WTC11 (cell line): ENCODE measurements at regions not wholly inside any gene's neighbourhood (a gene's known extent, or its start where the extent isn't known, plus 50 kb on each side); places are given as distances from the start of the nearest gene placed in this dataset.

Source experiments
- ATAC-seq: fragments of 200-7000 bp; cut with Tn5 transposase; 2 replicates; pipeline ENCODE4 v1.10.0; 2021; ENCODE audit warnings: mild to moderate bottlenecking, moderate library complexity
- CTCF ChIA-PET: fragments of 300-600 bp; sonication (Branson Sonifier 250); formaldehyde crosslinking; loops from one replicate; lab custom pipeline; 2021; ENCODE audit warnings: antibody characterized with exemption; lab: Charles Lee
- POLR2A ChIA-PET: fragments of 350-600 bp; sonication (Branson Sonifier 250); formaldehyde crosslinking; loops from one replicate; lab custom pipeline; 2021; ENCODE audit warnings: antibody characterized with exemption; lab: Charles Lee
- DNase-seq: peaks from one replicate; pipeline ENCODE4 v3.0.0; 2021; ENCODE audit warnings: low spot score
- H3K27ac Mint-ChIP-seq: 2 replicates; pipeline ENCODE4 v1.8.0; 2021; ENCODE audit warnings: mixed read lengths
- H3K27me3 Mint-ChIP-seq: 2 replicates; pipeline ENCODE4 v1.8.0; 2021; ENCODE audit warnings: low read depth, mild to moderate bottlenecking, moderate library complexity, mixed read lengths
- H3K36me3 Mint-ChIP-seq: 2 replicates; pipeline ENCODE4 v1.8.0; 2021; ENCODE audit warnings: mixed read lengths
- H3K4me1 Mint-ChIP-seq: 2 replicates; pipeline ENCODE4 v1.8.0; 2022; ENCODE audit warnings: mixed read lengths
- H3K4me3 Mint-ChIP-seq: 2 replicates; pipeline ENCODE4 v1.8.0; 2021; ENCODE audit warnings: mild to moderate bottlenecking, moderate library complexity, mixed read lengths
- H3K9me3 Mint-ChIP-seq: 2 replicates; pipeline ENCODE4 v1.8.0; 2021; ENCODE audit warnings: mixed read lengths
- ATF1 ChIP-seq: sonication (generic); formaldehyde crosslinking; IDR thresholded peaks from 2 replicates; pipeline ENCODE4 v1.8.1; 2023; ENCODE audit warnings: mild to moderate bottlenecking, moderate library complexity, missing genetic modification reagents
- CDX4 ChIP-seq: fragments of 250-450 bp; sonication (Bioruptor Pico); IDR thresholded peaks from 2 replicates; pipeline ENCODE4 v1.9.0; 2021; ENCODE audit warnings: moderate library complexity, mild to moderate bottlenecking, inconsistent platforms, borderline replicate concordance
- CREB1 ChIP-seq: sonication (generic); formaldehyde crosslinking; IDR thresholded peaks from 2 replicates; pipeline ENCODE4 v1.8.0; 2023; ENCODE audit warnings: mild to moderate bottlenecking, missing genetic modification reagents
- E2F1 ChIP-seq: sonication (generic); formaldehyde crosslinking; IDR thresholded peaks from 2 replicates; pipeline ENCODE4 v1.8.0; 2022; ENCODE audit warnings: mild to moderate bottlenecking, missing genetic modification reagents
- ESRRA ChIP-seq: sonication (generic); formaldehyde crosslinking; IDR thresholded peaks from 2 replicates; pipeline ENCODE4 v1.8.1; 2022; ENCODE audit warnings: mild to moderate bottlenecking, missing genetic modification reagents, borderline replicate concordance
- GRHL2 ChIP-seq: fragments of 250-450 bp; sonication (Bioruptor Pico); IDR thresholded peaks from 2 replicates; pipeline ENCODE4 v1.8.0; 2022; ENCODE audit warnings: mild to moderate bottlenecking, moderate library complexity; ENCODE audit not compliant: insufficient replicate concordance, severe bottlenecking
- PRRX2 ChIP-seq: fragments of 250-450 bp; sonication (Bioruptor Pico); IDR thresholded peaks from 2 replicates; pipeline ENCODE4 v1.8.0; 2021; ENCODE audit warnings: mild to moderate bottlenecking
- SMAD4 ChIP-seq: sonication (generic); formaldehyde crosslinking; IDR thresholded peaks from 2 replicates; pipeline ENCODE4 v1.8.0; 2022; ENCODE audit warnings: mild to moderate bottlenecking, missing genetic modification reagents
- SP1 ChIP-seq: sonication (generic); formaldehyde crosslinking; conservative IDR thresholded peaks from 2 replicates; pipeline ENCODE4 v1.8.1; 2022; ENCODE audit warnings: missing genetic modification reagents
- TEAD4 ChIP-seq: sonication (generic); formaldehyde crosslinking; IDR thresholded peaks from 2 replicates; pipeline ENCODE4 v1.8.0; 2022; ENCODE audit warnings: mild to moderate bottlenecking, missing genetic modification reagents
- ZNF396 ChIP-seq: fragments of 250-450 bp; sonication (Bioruptor Pico); IDR thresholded peaks from 2 replicates; pipeline ENCODE4 v1.8.0; 2021; ENCODE audit warnings: mild to moderate bottlenecking, moderate library complexity, borderline replicate concordance
- ZNF532 ChIP-seq: fragments of 250-450 bp; sonication (Bioruptor Pico); IDR thresholded peaks from 2 replicates; pipeline ENCODE4 v1.9.0; 2021; ENCODE audit warnings: mild to moderate bottlenecking, borderline replicate concordance
- ZSCAN18 ChIP-seq: fragments of 250-450 bp; sonication (Bioruptor Pico); IDR thresholded peaks from 2 replicates; pipeline ENCODE4 v2.1.2; 2022; ENCODE audit warnings: mild to moderate bottlenecking, moderate library complexity
- TF ChIP-seq, protein P1 (sequence below): sonication (generic); formaldehyde crosslinking; IDR thresholded peaks from 2 replicates; pipeline ENCODE4 v1.8.1; 2022; ENCODE audit warnings: low read depth, missing genetic modification reagents, borderline replicate concordance
- TF ChIP-seq, protein P2 (sequence below): fragments of 250-450 bp; sonication (Bioruptor Pico); IDR thresholded peaks from 2 replicates; pipeline ENCODE4 v1.9.0; 2021; ENCODE audit warnings: mild to moderate bottlenecking
- TF ChIP-seq, protein P3 (sequence below): sonication (generic); formaldehyde crosslinking; IDR thresholded peaks from 2 replicates; pipeline ENCODE4 v1.8.1; 2023; ENCODE audit warnings: mild to moderate bottlenecking, missing genetic modification reagents, borderline replicate concordance

DNA sequence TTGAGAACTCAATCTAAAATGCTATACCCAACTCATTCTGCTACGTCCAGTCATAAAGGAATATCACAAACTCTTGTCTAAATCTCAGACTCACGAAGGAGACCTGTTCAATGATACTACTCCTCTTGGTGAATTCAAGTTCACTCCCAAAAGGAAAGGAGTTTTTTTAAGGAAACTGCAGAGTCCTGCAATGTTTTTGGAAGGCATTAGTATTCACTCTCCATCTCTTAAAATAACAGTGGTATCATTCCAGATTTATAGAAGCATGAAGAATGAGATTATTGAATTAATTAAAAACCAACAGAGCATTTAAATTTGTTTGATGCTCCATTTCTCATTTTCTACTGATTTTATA is 73.4 kb downstream of the FOXD1 start (continued):
- TF ChIP-seq ZNF532 (CRISPR knock-in tag) = no peak
- no peak for TF ChIP-seq ZSCAN18 (CRISPR knock-in tag)
- no peak for TF ChIP-seq E2F1 (CRISPR knock-in tag)
- TF ChIP-seq PRRX2 (CRISPR knock-in tag) = no peak
- TF ChIP-seq TEAD4 (CRISPR knock-in tag) = no peak
- TF ChIP-seq, protein P1, sequence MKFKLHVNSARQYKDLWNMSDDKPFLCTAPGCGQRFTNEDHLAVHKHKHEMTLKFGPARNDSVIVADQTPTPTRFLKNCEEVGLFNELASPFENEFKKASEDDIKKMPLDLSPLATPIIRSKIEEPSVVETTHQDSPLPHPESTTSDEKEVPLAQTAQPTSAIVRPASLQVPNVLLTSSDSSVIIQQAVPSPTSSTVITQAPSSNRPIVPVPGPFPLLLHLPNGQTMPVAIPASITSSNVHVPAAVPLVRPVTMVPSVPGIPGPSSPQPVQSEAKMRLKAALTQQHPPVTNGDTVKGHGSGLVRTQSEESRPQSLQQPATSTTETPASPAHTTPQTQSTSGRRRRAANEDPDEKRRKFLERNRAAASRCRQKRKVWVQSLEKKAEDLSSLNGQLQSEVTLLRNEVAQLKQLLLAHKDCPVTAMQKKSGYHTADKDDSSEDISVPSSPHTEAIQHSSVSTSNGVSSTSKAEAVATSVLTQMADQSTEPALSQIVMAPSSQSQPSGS (CRISPR knock-in tag) = no peak
- TF ChIP-seq, protein P2, sequence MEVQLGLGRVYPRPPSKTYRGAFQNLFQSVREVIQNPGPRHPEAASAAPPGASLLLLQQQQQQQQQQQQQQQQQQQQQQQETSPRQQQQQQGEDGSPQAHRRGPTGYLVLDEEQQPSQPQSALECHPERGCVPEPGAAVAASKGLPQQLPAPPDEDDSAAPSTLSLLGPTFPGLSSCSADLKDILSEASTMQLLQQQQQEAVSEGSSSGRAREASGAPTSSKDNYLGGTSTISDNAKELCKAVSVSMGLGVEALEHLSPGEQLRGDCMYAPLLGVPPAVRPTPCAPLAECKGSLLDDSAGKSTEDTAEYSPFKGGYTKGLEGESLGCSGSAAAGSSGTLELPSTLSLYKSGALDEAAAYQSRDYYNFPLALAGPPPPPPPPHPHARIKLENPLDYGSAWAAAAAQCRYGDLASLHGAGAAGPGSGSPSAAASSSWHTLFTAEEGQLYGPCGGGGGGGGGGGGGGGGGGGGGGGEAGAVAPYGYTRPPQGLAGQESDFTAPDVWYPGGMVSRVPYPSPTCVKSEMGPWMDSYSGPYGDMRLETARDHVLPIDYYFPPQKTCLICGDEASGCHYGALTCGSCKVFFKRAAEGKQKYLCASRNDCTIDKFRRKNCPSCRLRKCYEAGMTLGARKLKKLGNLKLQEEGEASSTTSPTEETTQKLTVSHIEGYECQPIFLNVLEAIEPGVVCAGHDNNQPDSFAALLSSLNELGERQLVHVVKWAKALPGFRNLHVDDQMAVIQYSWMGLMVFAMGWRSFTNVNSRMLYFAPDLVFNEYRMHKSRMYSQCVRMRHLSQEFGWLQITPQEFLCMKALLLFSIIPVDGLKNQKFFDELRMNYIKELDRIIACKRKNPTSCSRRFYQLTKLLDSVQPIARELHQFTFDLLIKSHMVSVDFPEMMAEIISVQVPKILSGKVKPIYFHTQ (CRISPR knock-in tag) = no peak
- TF ChIP-seq, protein P3, sequence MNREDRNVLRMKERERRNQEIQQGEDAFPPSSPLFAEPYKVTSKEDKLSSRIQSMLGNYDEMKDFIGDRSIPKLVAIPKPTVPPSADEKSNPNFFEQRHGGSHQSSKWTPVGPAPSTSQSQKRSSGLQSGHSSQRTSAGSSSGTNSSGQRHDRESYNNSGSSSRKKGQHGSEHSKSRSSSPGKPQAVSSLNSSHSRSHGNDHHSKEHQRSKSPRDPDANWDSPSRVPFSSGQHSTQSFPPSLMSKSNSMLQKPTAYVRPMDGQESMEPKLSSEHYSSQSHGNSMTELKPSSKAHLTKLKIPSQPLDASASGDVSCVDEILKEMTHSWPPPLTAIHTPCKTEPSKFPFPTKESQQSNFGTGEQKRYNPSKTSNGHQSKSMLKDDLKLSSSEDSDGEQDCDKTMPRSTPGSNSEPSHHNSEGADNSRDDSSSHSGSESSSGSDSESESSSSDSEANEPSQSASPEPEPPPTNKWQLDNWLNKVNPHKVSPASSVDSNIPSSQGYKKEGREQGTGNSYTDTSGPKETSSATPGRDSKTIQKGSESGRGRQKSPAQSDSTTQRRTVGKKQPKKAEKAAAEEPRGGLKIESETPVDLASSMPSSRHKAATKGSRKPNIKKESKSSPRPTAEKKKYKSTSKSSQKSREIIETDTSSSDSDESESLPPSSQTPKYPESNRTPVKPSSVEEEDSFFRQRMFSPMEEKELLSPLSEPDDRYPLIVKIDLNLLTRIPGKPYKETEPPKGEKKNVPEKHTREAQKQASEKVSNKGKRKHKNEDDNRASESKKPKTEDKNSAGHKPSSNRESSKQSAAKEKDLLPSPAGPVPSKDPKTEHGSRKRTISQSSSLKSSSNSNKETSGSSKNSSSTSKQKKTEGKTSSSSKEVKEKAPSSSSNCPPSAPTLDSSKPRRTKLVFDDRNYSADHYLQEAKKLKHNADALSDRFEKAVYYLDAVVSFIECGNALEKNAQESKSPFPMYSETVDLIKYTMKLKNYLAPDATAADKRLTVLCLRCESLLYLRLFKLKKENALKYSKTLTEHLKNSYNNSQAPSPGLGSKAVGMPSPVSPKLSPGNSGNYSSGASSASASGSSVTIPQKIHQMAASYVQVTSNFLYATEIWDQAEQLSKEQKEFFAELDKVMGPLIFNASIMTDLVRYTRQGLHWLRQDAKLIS (CRISPR knock-in tag) = no peak

DNA sequence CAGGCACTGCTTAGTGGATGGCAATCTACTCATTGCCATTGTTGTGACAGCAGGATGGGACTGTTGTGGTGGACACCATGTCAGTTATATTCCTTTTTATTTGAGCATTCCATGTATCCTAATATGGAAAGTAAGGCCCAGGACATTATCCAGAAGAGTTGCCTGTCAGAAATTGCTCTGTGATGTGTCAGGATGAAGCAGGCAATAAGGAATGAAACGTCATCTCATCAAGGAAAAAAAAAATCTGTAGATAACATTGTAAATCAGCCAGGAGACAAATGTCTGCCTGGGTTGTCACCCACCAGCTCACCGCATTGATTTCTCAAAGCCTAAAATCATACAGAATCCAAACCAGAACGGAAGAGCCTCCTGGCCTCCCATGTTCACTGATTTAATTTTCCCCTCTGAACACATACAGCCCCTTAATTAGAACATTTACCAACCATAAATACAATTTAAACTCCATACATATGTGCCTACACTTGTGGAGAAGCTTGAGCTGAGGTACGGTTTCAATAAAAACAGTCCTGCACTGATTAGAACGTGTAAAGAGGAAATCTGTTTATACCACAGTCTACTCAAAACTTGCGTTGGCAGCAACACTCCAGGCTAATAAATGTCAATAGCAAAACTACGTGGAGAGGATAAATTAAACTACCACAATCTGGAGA is 73.9 kb downstream of the FOXD1 start:
- POLR2A ChIA-PET = interaction anchor here (1.2 kb wide), 1 partner anchor 13 kb away, joined by 3 read pairs; no protein-coding TSS in a partner anchor
- no peak overlapping the region for H3K4me3 Mint-ChIP-seq
- DNase-seq = no peak
- TF ChIP-seq ESRRA = no peak
- no peak for TF ChIP-seq GRHL2
- no peak for TF ChIP-seq ATF1 (CRISPR knock-in tag)
- no peak for TF ChIP-seq ZNF396 (CRISPR knock-in tag)
- TF ChIP-seq, protein P2 (CRISPR knock-in tag) = no peak
- TF ChIP-seq CDX4 = no peak
- no peak for TF ChIP-seq CREB1 (CRISPR knock-in tag)
- TF ChIP-seq SP1 (CRISPR knock-in tag) = no peak
- no peak for TF ChIP-seq SMAD4 (CRISPR knock-in tag)

More for the DNA sequence above, 73.9 kb downstream of the FOXD1 start:
- H3K9me3 Mint-ChIP-seq = no peaks in the 10 kb centered on the region
- CTCF ChIA-PET = no interaction called here
- no peaks in the 10 kb centered on the region for H3K36me3 Mint-ChIP-seq
- H3K4me1 Mint-ChIP-seq = peaks cover 18% of the 10 kb centered on the region
- ATAC-seq = no peak
- H3K27ac Mint-ChIP-seq = no peak overlapping the region
- H3K27me3 Mint-ChIP-seq = peaks cover 19% of the 10 kb centered on the region
